NCI-H2227 (cell line): ENCODE measurements at regions not wholly inside any gene's neighbourhood (a gene's known extent, or its start where the extent isn't known, plus 50 kb on each side); places are given as distances from the start of the nearest gene placed in this dataset.
A peak's percentile ranks its signal among the peaks of the same experiment; 100 is the strongest.

Source experiments
- DNase-seq: peaks from one replicate; lab custom pipeline; 2025; ENCODE audit not compliant: unreplicated experiment; lab: John Stamatoyannopoulos, UW

DNA sequence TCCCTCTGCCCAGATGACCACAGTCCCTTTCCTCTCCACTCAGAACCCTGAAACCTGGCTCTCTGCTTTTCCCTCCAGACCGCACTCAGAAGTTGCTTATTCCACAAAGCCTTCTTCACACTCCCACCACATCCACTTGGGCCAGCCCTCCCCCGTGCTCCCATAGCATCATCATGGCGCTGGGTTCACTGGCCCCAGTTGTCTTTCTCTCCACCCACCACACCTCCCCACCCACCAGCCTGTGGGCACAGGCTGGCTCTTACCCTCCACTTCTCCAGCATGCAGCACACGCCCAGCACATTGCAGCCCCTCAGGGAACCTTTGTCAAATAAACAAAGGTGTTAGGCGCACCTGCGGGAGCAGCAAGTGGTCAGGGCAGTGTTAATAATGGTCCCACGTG lies 130.0 kb downstream of the KATNIP start:
- no peak for DNase-seq

DNA sequence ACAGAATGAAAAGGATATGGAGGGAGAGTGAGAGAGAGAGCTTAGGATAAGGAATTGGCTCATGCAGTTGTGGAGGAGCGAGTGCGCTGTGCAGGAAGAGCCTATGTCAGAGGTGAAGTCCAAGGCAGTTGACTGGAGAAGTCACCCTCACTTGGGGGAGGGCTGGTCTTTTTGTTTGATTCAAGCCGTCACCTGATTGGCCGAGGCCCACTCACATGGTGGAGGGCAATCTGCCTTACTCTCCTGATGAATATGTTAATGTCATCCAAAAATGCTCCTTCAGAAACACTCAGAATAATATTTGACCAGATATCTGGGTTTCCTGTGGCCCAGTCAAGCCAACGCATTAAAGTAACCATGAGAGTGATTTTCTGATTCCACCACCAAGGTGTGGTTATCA lies 131.7 kb downstream of the KATNIP start:
- no peak for DNase-seq

GRCh38 chr16:27684047-27684446 lies 134.1 kb downstream of the KATNIP start:
- no peak for DNase-seq

GRCh38 chr16:27685807-27686206 lies 135.9 kb downstream of the KATNIP start:
- DNase-seq, result no peak

- no peak for DNase-seq
Measured at GRCh38 chr16:27686926-27687325, 137.0 kb downstream of the KATNIP start.

DNA sequence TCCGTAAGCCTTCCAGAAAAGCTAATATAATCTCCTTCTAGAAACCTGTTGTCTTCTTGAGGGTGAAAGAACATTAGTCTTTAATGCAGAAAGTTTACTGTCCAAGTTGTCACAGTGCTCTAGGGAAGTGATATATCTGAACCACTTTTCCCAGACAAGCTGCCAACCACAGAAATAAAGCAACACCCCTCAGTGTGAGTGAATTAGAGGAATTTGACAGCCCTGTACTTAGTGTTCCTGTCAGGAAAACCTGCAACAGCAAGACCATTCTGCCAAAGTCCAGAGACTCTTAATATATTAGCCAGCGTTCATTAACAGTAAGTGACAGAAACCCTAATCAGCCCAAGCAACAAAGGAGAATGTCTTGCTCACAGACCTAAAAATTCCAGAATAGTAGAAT lies 137.7 kb downstream of the KATNIP start:
- DNase-seq, result no peak

- no peak for DNase-seq
Measured at GRCh38 chr16:27689711-27690110, 139.8 kb downstream of the KATNIP start.

DNA sequence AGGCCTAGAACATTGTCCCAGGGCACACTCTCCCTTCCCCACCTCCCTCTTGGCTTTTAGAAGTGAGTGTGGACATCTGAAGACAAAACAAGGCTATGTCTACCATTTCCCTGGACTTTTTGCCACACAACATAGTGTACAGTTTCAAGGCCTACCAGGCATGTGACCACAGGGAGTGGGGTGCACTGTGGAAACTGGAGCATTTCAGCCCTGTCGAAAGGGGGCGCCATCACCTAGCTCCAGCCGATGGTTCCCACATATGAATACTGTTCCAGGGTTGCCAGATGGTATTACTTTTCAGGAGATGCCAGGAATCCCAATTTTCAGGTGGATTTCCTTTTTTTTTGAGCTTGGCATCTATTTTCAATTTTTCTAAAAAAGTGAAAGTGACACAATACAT lies 140.7 kb downstream of the KATNIP start:
- DNase-seq, result peak; percentile 66

- DNase-seq, result no peak
Measured at GRCh38 chr16:27691721-27692120, 141.8 kb downstream of the KATNIP start.

DNA sequence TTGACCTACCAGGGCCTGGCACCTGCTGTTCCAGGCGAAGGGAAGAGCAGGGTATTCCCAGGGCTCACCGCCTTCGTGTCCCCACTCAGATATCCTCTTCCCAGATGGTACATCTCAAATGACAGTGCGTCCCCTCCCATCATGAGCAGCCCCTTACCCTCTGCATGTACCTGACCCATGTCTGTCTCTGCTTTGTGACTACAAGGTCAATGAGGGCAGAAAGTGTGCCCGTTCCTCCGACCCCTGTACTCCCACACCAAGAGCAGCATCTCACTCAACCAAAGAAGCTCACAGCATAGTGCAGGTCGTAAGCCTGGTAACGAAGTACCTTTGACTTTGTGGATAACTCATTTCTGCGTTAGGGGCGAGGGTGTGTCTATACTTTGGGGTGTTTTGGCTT lies 142.6 kb downstream of the KATNIP start:
- DNase-seq, result no peak

- no peak for DNase-seq
Measured at GRCh38 chr16:27695161-27695560, 145.2 kb downstream of the KATNIP start.

DNA sequence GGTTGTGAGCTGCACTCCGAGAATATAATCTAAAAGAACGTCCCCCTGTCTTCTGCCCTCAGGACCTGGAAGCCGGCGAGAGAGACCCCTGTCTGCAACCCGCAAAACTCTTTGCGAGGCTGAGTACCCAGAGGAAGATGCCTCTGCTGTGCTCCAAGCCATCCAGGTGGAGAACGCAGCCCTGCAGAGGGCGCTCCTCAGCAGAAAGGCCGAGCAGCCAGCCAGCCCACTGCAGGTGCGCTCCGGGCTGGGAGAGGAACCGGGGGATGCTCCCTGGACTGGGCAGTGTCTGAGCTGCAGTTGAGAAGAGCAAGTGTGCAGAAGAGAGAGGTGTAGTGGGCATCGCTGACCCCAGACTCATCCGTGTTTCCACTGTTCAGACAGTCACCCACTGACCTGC lies 148.3 kb downstream of the KATNIP start:
- no peak for DNase-seq

GRCh38 chr16:27698746-27699145 lies 148.8 kb downstream of the KATNIP start:
- DNase-seq, result no peak

GRCh38 chr16:27699540-27699939 lies 149.6 kb downstream of the KATNIP start:
- no peak for DNase-seq

DNA sequence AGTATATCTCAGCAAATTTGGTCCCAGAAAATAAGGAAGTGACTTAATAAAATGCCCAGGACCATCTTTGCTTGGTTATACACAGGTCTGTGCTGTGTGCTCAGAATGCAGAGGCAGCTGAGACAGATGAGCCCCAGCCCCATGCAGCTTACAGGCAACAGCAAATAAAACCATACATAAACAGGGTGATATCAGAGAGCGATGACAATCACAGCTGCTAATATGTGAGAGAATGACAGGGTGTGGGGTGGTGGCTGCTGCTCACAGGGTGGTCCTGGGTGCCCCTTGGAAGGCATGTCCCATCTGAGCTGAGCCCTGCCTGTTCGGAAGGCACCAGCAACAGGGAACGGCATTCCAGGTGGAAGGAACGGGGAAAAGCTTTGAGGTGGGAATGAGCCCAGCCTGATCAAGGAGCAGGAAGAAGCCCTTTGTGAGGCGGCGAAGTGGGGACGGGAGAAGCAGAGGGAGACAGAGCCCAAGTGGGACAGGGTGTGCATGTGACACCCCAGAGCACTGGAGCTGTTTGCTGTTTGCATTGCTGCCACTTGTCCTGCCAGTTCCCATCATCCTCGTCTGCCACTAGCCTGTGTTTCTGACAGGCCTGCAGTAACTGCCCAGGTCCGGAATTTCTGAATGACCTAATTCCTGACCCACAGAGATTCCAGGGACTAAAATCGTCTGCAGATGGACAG lies 150.5 kb downstream of the KATNIP start:
- no peak for DNase-seq

- DNase-seq, result no peak
Measured at GRCh38 chr16:27701381-27701780, 151.4 kb downstream of the KATNIP start.

- no peak for DNase-seq
Measured at GRCh38 chr16:27703121-27703520, 153.2 kb downstream of the KATNIP start.

- DNase-seq, result no peak
Measured at GRCh38 chr16:27703545-27703944, 153.6 kb downstream of the KATNIP start.

DNA sequence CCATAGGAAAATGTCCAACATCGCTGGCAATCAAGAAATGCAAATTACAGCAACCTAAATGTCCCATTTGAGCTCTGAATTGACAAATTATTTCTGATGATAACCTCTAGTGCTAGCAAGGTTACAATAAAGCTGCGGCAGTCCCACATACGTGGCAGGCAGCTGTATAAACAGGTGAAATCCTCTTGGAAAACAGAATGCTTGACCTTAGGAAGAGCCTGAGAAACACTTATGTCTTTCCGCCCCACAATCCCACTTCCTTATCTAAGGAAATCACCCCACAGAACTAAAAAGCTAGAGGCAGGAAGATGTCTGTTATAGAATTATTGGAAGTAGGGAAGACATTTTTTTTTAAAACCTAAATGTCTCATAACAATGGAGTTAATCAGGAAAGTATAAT lies 154.3 kb downstream of the KATNIP start:
- DNase-seq, result no peak

DNA sequence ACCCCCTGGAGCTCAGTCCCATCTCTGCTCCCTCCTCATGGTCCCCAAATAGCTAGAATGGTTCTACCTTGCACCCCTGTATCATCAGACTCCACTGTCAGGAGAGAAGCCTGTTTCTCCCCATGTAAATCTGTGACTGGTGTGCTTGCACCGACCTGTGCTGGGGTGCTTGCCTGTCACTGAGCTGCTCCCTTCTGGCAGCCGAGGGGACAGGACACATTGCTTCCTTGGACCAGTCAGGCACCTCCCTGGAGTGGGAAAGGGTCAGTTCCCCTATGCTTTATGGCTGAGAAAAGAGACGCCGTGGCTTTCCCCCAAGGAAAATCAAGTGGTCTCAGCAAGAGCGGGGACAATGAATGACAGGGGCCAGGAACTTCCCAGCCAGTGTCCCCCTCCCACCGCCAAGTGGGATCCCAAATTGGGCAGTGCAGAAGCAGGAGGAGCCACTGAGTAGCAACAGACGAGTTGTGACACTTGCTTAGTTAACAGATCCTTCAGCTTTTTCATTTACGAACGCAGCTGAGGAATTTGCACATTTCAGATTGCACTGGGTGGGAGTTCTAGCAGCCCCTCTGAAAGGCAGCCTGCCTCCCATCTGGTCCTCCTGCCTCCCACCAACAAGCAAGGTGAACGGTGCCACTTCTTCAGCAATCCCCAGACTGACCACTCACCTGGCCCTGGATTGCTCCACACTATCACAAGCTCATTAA lies 156.4 kb downstream of the KATNIP start:
- no peak for DNase-seq

- no peak for DNase-seq
Measured at GRCh38 chr16:27706866-27707685, 157.1 kb downstream of the KATNIP start.

DNA sequence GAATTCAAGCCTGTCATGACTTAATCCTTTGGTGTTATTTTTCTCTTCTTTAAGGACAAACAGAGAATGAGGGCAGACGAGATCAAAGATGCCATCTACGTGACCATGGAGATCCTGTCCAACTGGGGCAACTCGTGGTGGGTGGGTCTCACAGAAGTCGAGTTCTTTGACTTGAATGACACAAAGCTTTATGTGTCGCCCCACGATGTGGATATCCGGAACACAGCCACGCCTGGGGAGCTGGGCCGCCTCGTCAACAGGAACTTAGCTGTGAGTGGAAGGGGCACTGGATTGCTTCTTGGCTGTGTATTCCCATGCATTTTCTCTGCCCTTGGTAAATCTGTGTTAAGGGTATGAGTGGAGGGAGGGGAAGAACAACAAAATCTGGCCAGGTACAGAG lies 158.7 kb downstream of the KATNIP start:
- DNase-seq, result no peak
